GM23248 (cell line): ENCODE measurements at regions not wholly inside any gene's neighbourhood (a gene's known extent, or its start where the extent isn't known, plus 50 kb on each side); places are given as distances from the start of the nearest gene placed in this dataset.

Experiments
- DNase-seq: peaks from one replicate; pipeline ENCODE4 v3.0.0-alpha.2; 2015
- H2AFZ ChIP-seq: fragments of 200-600 bp; sonication (generic); 2 replicates; pipeline ENCODE4 v1.6.1; 2016; ENCODE audit warnings: antibody characterized with exemption
- H3F3A ChIP-seq: fragments of 200-600 bp; sonication (generic); 2 replicates; pipeline ENCODE4 v1.6.1; 2016; ENCODE audit warnings: mild to moderate bottlenecking, antibody characterized with exemption, mixed run types; ENCODE audit not compliant: insufficient read depth
- H3K27ac ChIP-seq: fragments of 200-600 bp; sonication (generic); 2 replicates; pipeline ENCODE4 v1.5.1; 2016; ENCODE audit warnings: mild to moderate bottlenecking
- H3K27me3 ChIP-seq: fragments of 200-600 bp; sonication (generic); replicated peaks from 2 replicates; pipeline ENCODE4 v1.6.1; 2016; ENCODE audit warnings: mild to moderate bottlenecking; ENCODE audit not compliant: insufficient read depth
- H3K36me3 ChIP-seq: fragments of 200-600 bp; sonication (generic); 2 replicates; pipeline ENCODE4 v1.6.1; 2016; ENCODE audit warnings: low read depth, mild to moderate bottlenecking
- H3K4me1 ChIP-seq: fragments of 200-600 bp; sonication (generic); 2 replicates; pipeline ENCODE4 v1.6.1; 2016; ENCODE audit warnings: mild to moderate bottlenecking; ENCODE audit not compliant: insufficient read depth
- H3K4me2 ChIP-seq: fragments of 200-600 bp; sonication (generic); one replicate; pipeline ENCODE4 v1.6.1; 2016; ENCODE audit warnings: mild to moderate bottlenecking; ENCODE audit not compliant: unreplicated experiment
- H3K4me3 ChIP-seq: fragments of 200-600 bp; sonication (generic); 2 replicates; pipeline ENCODE4 v1.5.1; 2016; ENCODE audit warnings: mild to moderate bottlenecking
- H3K79me2 ChIP-seq: fragments of 200-600 bp; sonication (generic); 2 replicates; pipeline ENCODE4 v1.6.1; 2016; ENCODE audit warnings: mild to moderate bottlenecking; ENCODE audit not compliant: insufficient read depth
- H3K9ac ChIP-seq: fragments of 200-600 bp; sonication (generic); 2 replicates; pipeline ENCODE4 v1.6.1; 2016; ENCODE audit warnings: mild to moderate bottlenecking
- H3K9me2 ChIP-seq: fragments of 200-600 bp; sonication (generic); 2 replicates; pipeline ENCODE4 v1.6.1; 2016; ENCODE audit warnings: mixed run types, mild to moderate bottlenecking, moderate library complexity; ENCODE audit not compliant: insufficient read depth
- H3K9me3 ChIP-seq: fragments of 200-600 bp; sonication (generic); one replicate; pipeline ENCODE4 v1.6.1; 2017; ENCODE audit warnings: low read depth
- H4K20me1 ChIP-seq: fragments of 200-600 bp; sonication (generic); 2 replicates; pipeline ENCODE4 v1.6.0; 2016; ENCODE audit not compliant: insufficient read depth
- EZH2 ChIP-seq: fragments of 200-600 bp; sonication (generic); IDR thresholded peaks from 2 replicates; pipeline ENCODE4 v1.6.1; 2018; ENCODE audit warnings: antibody characterized with exemption, mild to moderate bottlenecking; ENCODE audit not compliant: insufficient read depth, poor library complexity, severe bottlenecking
- EZH2phosphoT487 ChIP-seq: fragments of 200-600 bp; sonication (generic); IDR thresholded peaks from 2 replicates; pipeline ENCODE4 v1.6.1; 2018; ENCODE audit warnings: antibody characterized with exemption, moderate library complexity, mild to moderate bottlenecking, low read depth; ENCODE audit not compliant: insufficient read depth
- WGBS, 2 experiments: methylation state at CpG; one replicate each; pipeline ENCODE4 v1.1.6; 2015 to 2017; ENCODE audit warnings: low lambda C conversion rate in 2 of 2, low coverage in 1 of 2; ENCODE audit errors: missing lambda C conversion rate in 2 of 2; 5-methylcytosine and 5-hydroxymethylcytosine counted together
- in situ Hi-C: fragments of 300-500 bp; cut with MboI; formaldehyde crosslinking; loops from 2 replicates; pipeline ENCODE4 v1.15.0; 2020

DNA sequence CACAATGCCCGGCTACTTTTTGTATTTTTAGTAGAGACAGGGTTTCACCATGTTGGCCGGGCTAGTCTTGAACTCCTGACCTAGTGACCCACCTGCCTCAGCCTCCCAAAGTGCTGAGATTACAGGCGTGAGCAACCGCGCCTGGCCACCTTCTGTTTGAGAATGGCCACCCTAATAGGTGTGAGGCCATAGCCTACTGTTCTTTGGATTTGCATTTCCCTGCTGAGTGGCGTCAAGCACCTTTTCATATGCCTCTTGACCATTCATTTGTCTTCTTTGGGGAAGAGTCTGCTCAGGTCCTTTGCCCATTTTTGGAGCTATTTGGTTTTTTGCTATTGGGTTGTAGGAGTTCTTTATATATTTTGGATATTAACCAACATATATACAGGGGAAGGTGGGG, 276.7 kb downstream of the PARN start:
- 97 to 99% methylated on average over 6 of the region's 6 CpGs for WGBS, 2 experiments

GRCh38 chr16:14351647-14352046, 278.4 kb downstream of the PARN start:
- no peaks in the 10 kb centered on the region for H3K36me3 ChIP-seq
- H2AFZ ChIP-seq: no peak overlapping the region
- H3K79me2 ChIP-seq: no peaks in the 10 kb centered on the region
- DNase-seq: no peak
- no peak overlapping the region for H3K9ac ChIP-seq
- peaks cover 5% of the 10 kb centered on the region for H3K4me1 ChIP-seq
- no peaks in the 10 kb centered on the region for H3K27me3 ChIP-seq
- H4K20me1 ChIP-seq: no peaks in the 10 kb centered on the region
- no peak overlapping the region for H3K27ac ChIP-seq
- TF ChIP-seq EZH2 (no peak), EZH2phosphoT487 (no peak)
- in situ Hi-C loops: no loop called here
- whole genome bisulfite sequencing, 2 experiments: 93 to 95% methylated on average over 6 of the region's 6 CpGs
- no peak overlapping the region for H3K4me2 ChIP-seq
- no peak overlapping the region for H3K4me3 ChIP-seq
- H3F3A ChIP-seq: no peaks in the 10 kb centered on the region
- no peaks in the 10 kb centered on the region for H3K9me3 ChIP-seq
- no peaks in the 10 kb centered on the region for H3K9me2 ChIP-seq

More for the DNA sequence above, 276.7 kb downstream of the PARN start:
- no peaks in the 10 kb centered on the region for H4K20me1 ChIP-seq
- no peak for TF ChIP-seq EZH2
- TF ChIP-seq EZH2phosphoT487: no peak
- H3K27me3 ChIP-seq: no peaks in the 10 kb centered on the region
- no peaks in the 10 kb centered on the region for H3K36me3 ChIP-seq
- H3K4me2 ChIP-seq: no peak overlapping the region
- no peak overlapping the region for H3K9ac ChIP-seq
- no peak for DNase-seq
- H3K79me2 ChIP-seq: no peaks in the 10 kb centered on the region
- H3K9me3 ChIP-seq: no peaks in the 10 kb centered on the region
- H3K4me3 ChIP-seq: no peak overlapping the region
- no peak overlapping the region for H2AFZ ChIP-seq
- no peaks in the 10 kb centered on the region for H3K9me2 ChIP-seq
- H3K27ac ChIP-seq: no peak overlapping the region
- in situ Hi-C loops: no loop called here
- peaks cover 5% of the 10 kb centered on the region for H3K4me1 ChIP-seq
- no peaks in the 10 kb centered on the region for H3F3A ChIP-seq

DNA sequence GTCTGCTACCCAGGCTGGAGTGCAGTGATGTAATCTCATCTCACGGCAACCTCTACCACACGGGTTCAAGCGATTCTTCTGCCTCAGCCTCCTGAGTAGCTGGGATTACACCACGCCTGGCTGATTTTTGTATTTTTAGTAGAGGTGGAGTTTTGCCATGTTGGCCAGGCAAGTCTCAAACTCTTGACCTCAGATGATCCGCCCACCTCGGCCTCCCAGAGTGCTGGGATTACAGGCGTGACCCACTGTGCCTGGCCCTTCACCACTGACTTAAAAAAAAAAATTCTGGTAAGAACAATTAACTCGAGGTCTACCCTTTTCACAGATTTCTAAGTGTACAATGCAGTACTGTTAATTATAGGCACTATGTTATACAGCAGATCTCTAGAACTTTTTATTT, 279.4 kb downstream of the PARN start:
- in situ Hi-C loops: no loop called here
- no peaks in the 10 kb centered on the region for H3K79me2 ChIP-seq
- no peaks in the 10 kb centered on the region for H4K20me1 ChIP-seq
- H3K4me2 ChIP-seq: no peak overlapping the region
- H3F3A ChIP-seq: no peaks in the 10 kb centered on the region
- no peak overlapping the region for H3K27ac ChIP-seq
- no peak for DNase-seq
- H3K36me3 ChIP-seq: no peaks in the 10 kb centered on the region
- TF ChIP-seq EZH2 (no peak), EZH2phosphoT487 (no peak)
- H3K4me1 ChIP-seq: peaks cover 5% of the 10 kb centered on the region
- WGBS, 2 experiments: 35 to 42% methylated on average over 8 of the region's 8 CpGs
- H3K4me3 ChIP-seq: no peak overlapping the region
- H3K9me2 ChIP-seq: no peaks in the 10 kb centered on the region
- no peak overlapping the region for H2AFZ ChIP-seq
- no peak overlapping the region for H3K9ac ChIP-seq
- no peaks in the 10 kb centered on the region for H3K9me3 ChIP-seq
- no peaks in the 10 kb centered on the region for H3K27me3 ChIP-seq

DNA sequence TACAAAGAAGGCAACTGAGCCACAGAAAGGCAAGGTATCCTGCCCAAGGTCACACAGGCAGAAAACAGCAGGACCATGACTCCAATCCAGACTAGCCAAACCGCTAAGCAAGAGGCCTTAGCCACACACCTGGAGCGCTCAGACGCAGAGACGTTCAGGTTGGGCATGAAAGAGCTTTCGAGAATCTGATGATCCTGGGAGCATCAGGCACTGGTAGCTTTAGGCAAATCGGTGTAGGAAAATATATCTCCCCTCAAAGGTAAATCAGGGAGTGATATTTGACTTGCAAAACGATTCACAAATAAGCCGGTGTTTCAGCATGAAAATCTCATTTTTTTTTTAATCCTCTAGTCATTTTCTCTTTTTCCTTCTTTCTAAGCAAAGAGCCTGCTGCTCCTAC, 279.0 kb downstream of the MRTFB start:
- Histone ChIP-seq H3K27ac (no peak overlapping the region), H3K79me2 (no peaks in the 10 kb centered on the region), H3K4me1 (peaks cover 4% of the 10 kb centered on the region), H3K36me3 (no peaks in the 10 kb centered on the region), H3K9me2 (no peaks in the 10 kb centered on the region), H3K4me3 (no peak overlapping the region), H3K9ac (no peak overlapping the region), H3K27me3 (no peaks in the 10 kb centered on the region), H2AFZ (no peak overlapping the region), H4K20me1 (no peaks in the 10 kb centered on the region), H3F3A (no peaks in the 10 kb centered on the region), H3K4me2 (no peak overlapping the region), H3K9me3 (no peaks in the 10 kb centered on the region)
- WGBS, 2 experiments: 95 to 96% methylated on average over 8 of the region's 8 CpGs
- DNase-seq: no peak
- in situ Hi-C loops: no loop called here
- TF ChIP-seq EZH2phosphoT487 (no peak), EZH2 (no peak)

DNA sequence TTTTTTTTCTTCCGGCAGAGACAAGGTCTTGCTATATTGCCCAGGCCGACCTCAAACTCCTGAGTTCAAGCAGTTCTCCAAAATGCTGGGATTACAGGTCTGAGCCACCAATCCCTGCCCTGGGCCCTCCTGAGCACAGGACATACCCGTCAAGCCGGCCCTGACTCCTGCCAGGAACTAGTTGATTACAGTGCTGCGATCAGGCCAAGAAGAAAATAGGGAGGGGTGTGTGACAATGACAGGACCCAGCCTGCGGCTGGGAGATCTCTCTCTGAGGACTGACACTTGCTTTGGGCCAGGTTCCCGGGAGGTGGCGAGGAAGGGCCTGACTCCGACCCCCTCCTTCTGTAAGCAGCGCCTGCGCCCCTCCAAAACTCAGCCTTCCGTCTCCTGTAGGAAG, 276.6 kb downstream of the MRTFB start:
- 80% methylated on average over 12 of the region's 12 CpGs for whole genome bisulfite sequencing, 2 experiments
- Histone ChIP-seq H3K4me1 (no peaks in the 10 kb centered on the region), H3K9ac (no peak overlapping the region), H3K4me3 (no peak overlapping the region), H3K27me3 (no peaks in the 10 kb centered on the region), H3K79me2 (no peaks in the 10 kb centered on the region), H3K27ac (no peak overlapping the region), H4K20me1 (no peaks in the 10 kb centered on the region), H3K4me2 (no peak overlapping the region), H3K9me3 (no peaks in the 10 kb centered on the region), H3K36me3 (no peaks in the 10 kb centered on the region), H3F3A (no peaks in the 10 kb centered on the region), H2AFZ (no peak overlapping the region), H3K9me2 (no peaks in the 10 kb centered on the region)
- in situ Hi-C loops: no loop called here
- TF ChIP-seq EZH2 (no peak), EZH2phosphoT487 (no peak)
- no peak for DNase-seq
